ENCODE measurements at regions not wholly inside any gene's neighbourhood (a gene's known extent, or its start where the extent isn't known, plus 50 kb on each side); places are given as distances from the start of the nearest gene placed in this dataset.
"Not testable (repeated sequence)": the region's sequence is repeated elsewhere in the genome, so short reads cannot be mapped to it uniquely, and the experiment has no call there.

- intact Hi-C loops (cut with DNase I), result no loop called here
- no peak for TF ChIP-seq CTCF (IDR thresholded peaks at IDR 0.05)
- DNase-seq, result no peak
- Histone ChIP-seq H3K4me3 (no peak overlapping the region), H3K9me3 (no peaks in the 10 kb centered on the region), H3K27ac (no peak overlapping the region), H3K36me3 (no peaks in the 10 kb centered on the region), H3K27me3 (no peaks in the 10 kb centered on the region), H3K9ac (ENCODE audit: low read depth in 2 of 2, low read length in 2 of 2) (no peak overlapping the region), H3K4me1 (no peaks in the 10 kb centered on the region)
Measured at GRCh38 chr14:104305511-104306449, 167.4 kb downstream of the KIF26A start.

- H3K27ac ChIP-seq, result no peak overlapping the region
- H3K27me3 ChIP-seq, result no peaks in the 10 kb centered on the region
- H3K36me3 ChIP-seq, result no peaks in the 10 kb centered on the region
- no peak overlapping the region for H3K4me3 ChIP-seq
- no peaks in the 10 kb centered on the region for H3K4me1 ChIP-seq
- no peak for DNase-seq
- TF ChIP-seq CTCF (IDR thresholded peaks at IDR 0.05), result no peak
- intact Hi-C loops (cut with DNase I), result no loop called here
- H3K9me3 ChIP-seq, result no peaks in the 10 kb centered on the region
- no peak overlapping the region for H3K9ac ChIP-seq (ENCODE audit: low read depth in 2 of 2, low read length in 2 of 2)
Measured at GRCh38 chr14:104306450-104307040, 168.2 kb downstream of the KIF26A start.

- Histone ChIP-seq H3K4me3 (no peak overlapping the region), H3K9ac (ENCODE audit: low read depth in 2 of 2, low read length in 2 of 2) (no peak overlapping the region), H3K27ac (no peak overlapping the region), H3K4me1 (no peaks in the 10 kb centered on the region), H3K36me3 (no peaks in the 10 kb centered on the region), H3K9me3 (no peaks in the 10 kb centered on the region), H3K27me3 (no peaks in the 10 kb centered on the region)
- no peak for DNase-seq
- TF ChIP-seq CTCF (IDR thresholded peaks at IDR 0.05), result no peak
- intact Hi-C loops (cut with DNase I), result no loop called here
Measured at GRCh38 chr14:104307246-104307626, 168.8 kb downstream of the KIF26A start.

GRCh38 chr14:104307627-104308401 is 169.4 kb downstream of the KIF26A start:
- Histone ChIP-seq H3K27me3 (no peaks in the 10 kb centered on the region), H3K4me3 (no peak overlapping the region), H3K36me3 (no peaks in the 10 kb centered on the region), H3K9me3 (no peaks in the 10 kb centered on the region), H3K27ac (no peak overlapping the region), H3K4me1 (no peaks in the 10 kb centered on the region), H3K9ac (ENCODE audit: low read depth in 2 of 2, low read length in 2 of 2) (no peak overlapping the region)
- DNase-seq, result no peak
- intact Hi-C loops (cut with DNase I), result no loop called here
- no peak for TF ChIP-seq CTCF (IDR thresholded peaks at IDR 0.05)

GRCh38 chr14:104308534-104308933 is 170.1 kb downstream of the KIF26A start:
- H3K4me1 ChIP-seq; H3K36me3 ChIP-seq; H3K9ac ChIP-seq (ENCODE audit: low read depth in 2 of 2, low read length in 2 of 2); DNase-seq; H3K9me3 ChIP-seq; H3K27ac ChIP-seq; H3K4me3 ChIP-seq; intact Hi-C loops (cut with DNase I); H3K27me3 ChIP-seq: not testable (repeated sequence)
